ENCODE measurements at regions not wholly inside any gene's neighbourhood (a gene's known extent, or its start where the extent isn't known, plus 50 kb on each side); places are given as distances from the start of the nearest gene placed in this dataset.

DNA sequence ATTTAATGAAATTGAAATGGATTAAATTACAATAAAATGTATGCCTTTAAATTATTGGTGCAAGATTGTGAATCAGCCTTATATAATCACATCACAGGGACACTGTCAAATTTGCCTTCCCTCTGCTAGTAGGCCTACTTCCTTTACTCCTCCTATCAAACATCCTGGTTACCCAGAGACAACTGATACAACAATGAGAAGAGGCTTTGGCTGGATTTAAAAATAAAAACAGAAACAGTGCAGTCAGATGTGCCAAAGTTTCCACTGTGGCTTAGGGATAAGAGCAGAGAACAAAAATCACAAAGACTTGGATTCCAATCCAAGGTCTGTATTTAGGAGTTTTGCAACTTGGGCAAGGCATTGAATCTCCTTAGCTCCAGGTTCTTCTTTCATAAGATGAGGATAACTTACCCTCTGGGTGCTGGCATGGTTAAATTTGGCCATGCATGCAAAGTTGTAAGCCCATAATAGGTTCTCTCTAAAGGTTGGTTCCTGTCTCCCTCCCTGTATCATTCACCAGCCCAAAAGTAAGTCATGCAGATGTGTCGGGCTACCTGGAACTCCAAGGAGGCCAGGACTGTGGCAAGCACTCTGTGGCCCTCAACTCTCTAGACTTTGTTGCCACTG, 99.3 kb upstream of the LRATD1 start:
- no peaks in the 10 kb centered on the region for H3K36me3 ChIP-seq (ENCODE audit: control insufficient read depth, insufficient read depth, low read length)
- no peaks in the 10 kb centered on the region for H3K4me1 ChIP-seq (ENCODE audit: control insufficient read depth, insufficient read depth, low read length)
- DNase-seq, result no peak
- H3K4me3 ChIP-seq (ENCODE audit: low read length), result no peak overlapping the region
- H3K9me3 ChIP-seq (ENCODE audit: control insufficient read depth, low read depth, low read length), result no peaks in the 10 kb centered on the region
- WGBS (ENCODE audit: insufficient coverage, low lambda C conversion rate), result no CpG with 5 or more reads among the region's 1 CpG
- no peak overlapping the region for H3K27ac ChIP-seq (ENCODE audit: low read length)
- H3K27me3 ChIP-seq (ENCODE audit: control insufficient read depth, insufficient read depth, low read length), result no peaks in the 10 kb centered on the region

DNA sequence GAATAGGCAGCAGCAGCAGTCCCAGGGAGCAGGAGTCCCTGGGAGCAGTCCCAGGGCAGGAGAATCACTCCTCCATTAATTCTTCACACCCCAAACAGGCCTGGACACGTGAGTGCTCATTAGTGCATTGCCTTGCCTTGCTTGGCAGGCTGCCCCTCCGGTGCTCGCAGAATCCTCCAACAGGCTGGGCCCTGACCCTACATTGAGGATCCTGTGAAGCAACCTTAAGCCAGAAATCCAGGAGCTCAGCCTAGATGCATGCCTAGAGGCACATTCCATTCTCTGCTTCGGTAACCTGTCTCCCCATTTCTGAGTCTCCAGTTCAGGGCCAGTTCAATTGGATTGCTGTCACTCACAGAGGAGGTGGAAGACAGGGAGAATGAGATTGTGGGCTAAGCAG, 97.4 kb upstream of the LRATD1 start:
- no peak for DNase-seq
- H3K4me1 ChIP-seq (ENCODE audit: control insufficient read depth, insufficient read depth, low read length), result no peaks in the 10 kb centered on the region
- no peaks in the 10 kb centered on the region for H3K27me3 ChIP-seq (ENCODE audit: control insufficient read depth, insufficient read depth, low read length)
- no peak overlapping the region for H3K4me3 ChIP-seq (ENCODE audit: low read length)
- no peak overlapping the region for H3K27ac ChIP-seq (ENCODE audit: low read length)
- no CpG with 5 or more reads among the region's 4 CpGs for WGBS (ENCODE audit: insufficient coverage, low lambda C conversion rate)
- H3K9me3 ChIP-seq (ENCODE audit: control insufficient read depth, low read depth, low read length), result no peaks in the 10 kb centered on the region
- no peaks in the 10 kb centered on the region for H3K36me3 ChIP-seq (ENCODE audit: control insufficient read depth, insufficient read depth, low read length)

DNA sequence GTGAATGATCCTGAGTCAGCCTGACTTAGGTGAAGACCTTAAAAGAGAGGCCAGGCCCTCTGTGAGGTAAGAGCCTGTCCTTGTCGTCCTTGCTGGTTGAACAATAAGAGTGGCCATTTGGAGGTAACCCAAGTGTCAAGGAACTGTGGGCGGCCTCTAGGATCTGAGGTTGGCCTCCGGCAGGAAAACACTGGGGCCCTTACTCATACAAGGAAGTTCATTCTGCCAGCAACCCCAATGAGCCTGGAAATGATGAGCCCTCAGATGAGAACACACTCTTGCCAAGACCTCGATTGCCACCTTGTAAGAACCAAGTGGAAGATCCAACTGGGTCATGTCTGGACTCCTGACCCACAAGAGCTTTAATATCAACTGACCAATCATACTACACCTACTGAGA, 95.5 kb upstream of the LRATD1 start:
- Histone ChIP-seq H3K27me3 (ENCODE audit: control insufficient read depth, insufficient read depth, low read length) (no peaks in the 10 kb centered on the region), H3K4me1 (ENCODE audit: control insufficient read depth, insufficient read depth, low read length) (no peaks in the 10 kb centered on the region), H3K4me3 (ENCODE audit: low read length) (no peak overlapping the region), H3K9me3 (ENCODE audit: control insufficient read depth, low read depth, low read length) (no peaks in the 10 kb centered on the region), H3K36me3 (ENCODE audit: control insufficient read depth, insufficient read depth, low read length) (no peaks in the 10 kb centered on the region), H3K27ac (ENCODE audit: low read length) (no peak overlapping the region)
- no CpG with 5 or more reads among the region's 4 CpGs for WGBS (ENCODE audit: insufficient coverage, low lambda C conversion rate)
- no peak for DNase-seq

DNA sequence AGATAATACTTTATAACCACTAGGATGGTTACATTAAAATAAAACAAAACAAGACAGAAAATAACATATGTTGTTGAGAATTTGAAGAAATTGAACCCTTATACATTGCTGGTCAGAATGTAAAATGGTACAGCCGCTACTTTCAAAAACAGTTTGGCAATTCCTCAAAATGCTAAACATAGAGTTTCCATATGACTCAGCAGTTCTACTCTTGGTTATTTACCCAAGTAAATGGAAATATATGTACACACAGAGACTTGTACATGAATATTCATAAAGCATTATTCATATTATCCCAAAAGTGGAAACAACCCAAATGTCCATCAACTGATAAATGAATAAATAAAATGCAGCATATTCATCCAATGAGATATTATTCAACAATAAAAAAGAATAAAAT, 92.5 kb upstream of the LRATD1 start:
- Histone ChIP-seq H3K27me3 (ENCODE audit: control insufficient read depth, insufficient read depth, low read length) (no peaks in the 10 kb centered on the region), H3K27ac (ENCODE audit: low read length) (no peak overlapping the region), H3K36me3 (ENCODE audit: control insufficient read depth, insufficient read depth, low read length) (no peaks in the 10 kb centered on the region), H3K4me3 (ENCODE audit: low read length) (no peak overlapping the region), H3K9me3 (ENCODE audit: control insufficient read depth, low read depth, low read length) (no peaks in the 10 kb centered on the region), H3K4me1 (ENCODE audit: control insufficient read depth, insufficient read depth, low read length) (no peaks in the 10 kb centered on the region)
- no peak for DNase-seq
- WGBS (ENCODE audit: insufficient coverage, low lambda C conversion rate), result no CpG with 5 or more reads among the region's 1 CpG

DNA sequence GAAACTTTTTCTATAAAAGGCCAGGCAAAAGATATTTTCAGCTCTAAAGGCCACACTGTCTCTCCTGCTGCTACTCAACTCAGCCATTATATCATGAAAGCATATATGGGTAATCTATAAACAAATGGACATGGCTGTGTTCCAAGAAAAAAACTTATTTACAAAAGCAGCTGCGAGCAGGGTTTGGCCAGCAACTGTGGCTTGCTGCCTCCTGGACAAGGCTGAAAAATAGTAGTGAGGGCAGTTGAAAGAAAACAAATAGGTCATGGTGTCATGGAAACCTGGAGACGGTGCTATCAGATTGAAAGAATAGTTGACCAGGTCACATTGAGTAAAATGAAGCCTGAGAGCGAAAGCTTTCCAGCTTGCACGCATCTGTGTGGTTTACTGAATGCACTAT, 89.2 kb upstream of the LRATD1 start:
- no peaks in the 10 kb centered on the region for H3K36me3 ChIP-seq (ENCODE audit: control insufficient read depth, insufficient read depth, low read length)
- DNase-seq, result no peak
- no CpG with 5 or more reads among the region's 4 CpGs for WGBS (ENCODE audit: insufficient coverage, low lambda C conversion rate)

DNA sequence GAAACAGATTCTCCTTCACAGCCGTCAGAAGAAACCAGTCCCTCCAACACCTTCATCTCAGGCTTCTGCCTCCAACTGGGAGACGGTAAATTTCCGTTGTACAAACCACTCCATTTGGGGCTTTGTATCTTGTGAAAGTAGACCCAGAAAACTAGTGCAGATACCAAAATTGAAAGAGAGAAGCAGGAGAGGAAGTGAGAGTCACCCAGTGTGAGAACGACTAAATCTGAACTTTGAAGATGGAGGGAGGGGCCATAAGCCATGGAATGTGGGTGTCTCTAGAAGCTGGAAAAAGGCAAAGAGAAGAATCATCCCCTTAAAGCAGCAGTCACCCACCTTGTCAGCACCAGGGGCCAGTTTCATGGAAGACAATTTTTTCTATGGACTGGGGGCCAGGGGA, 88.3 kb upstream of the LRATD1 start:
- WGBS (ENCODE audit: insufficient coverage, low lambda C conversion rate), result 40% methylated on average over 1 of the region's 4 CpGs
- no peaks in the 10 kb centered on the region for H3K9me3 ChIP-seq (ENCODE audit: control insufficient read depth, low read depth, low read length)
- no peaks in the 10 kb centered on the region for H3K36me3 ChIP-seq (ENCODE audit: control insufficient read depth, insufficient read depth, low read length)
- no peaks in the 10 kb centered on the region for H3K4me1 ChIP-seq (ENCODE audit: control insufficient read depth, insufficient read depth, low read length)
- no peaks in the 10 kb centered on the region for H3K27me3 ChIP-seq (ENCODE audit: control insufficient read depth, insufficient read depth, low read length)
- no peak overlapping the region for H3K27ac ChIP-seq (ENCODE audit: low read length)
- no peak for DNase-seq
- H3K4me3 ChIP-seq (ENCODE audit: low read length), result no peak overlapping the region

More for the DNA sequence above, 89.2 kb upstream of the LRATD1 start:
- Histone ChIP-seq H3K27ac (ENCODE audit: low read length) (no peak overlapping the region), H3K27me3 (ENCODE audit: control insufficient read depth, insufficient read depth, low read length) (no peaks in the 10 kb centered on the region), H3K4me3 (ENCODE audit: low read length) (no peak overlapping the region), H3K9me3 (ENCODE audit: control insufficient read depth, low read depth, low read length) (no peaks in the 10 kb centered on the region), H3K4me1 (ENCODE audit: control insufficient read depth, insufficient read depth, low read length) (no peaks in the 10 kb centered on the region)

DNA sequence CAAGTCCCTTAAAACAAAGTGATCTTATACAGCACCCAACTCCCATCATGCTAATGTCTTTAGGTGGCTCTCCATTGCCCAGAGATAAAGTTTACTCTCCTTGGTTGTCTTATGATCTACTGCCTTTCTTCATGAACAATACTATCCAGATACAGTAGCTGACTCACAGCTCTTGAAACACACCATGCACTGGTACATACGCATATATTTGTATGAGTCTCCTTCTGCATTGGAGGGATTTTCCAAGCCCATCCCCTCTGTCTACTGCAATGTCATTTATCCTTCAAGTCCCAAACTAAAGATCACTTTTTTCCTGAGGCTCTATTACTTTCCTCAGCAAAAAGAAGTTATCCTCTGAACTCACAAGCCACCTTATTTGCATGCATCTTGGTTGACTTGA, 84.7 kb upstream of the LRATD1 start:
- no peaks in the 10 kb centered on the region for H3K27me3 ChIP-seq (ENCODE audit: control insufficient read depth, insufficient read depth, low read length)
- DNase-seq, result no peak
- H3K4me1 ChIP-seq (ENCODE audit: control insufficient read depth, insufficient read depth, low read length), result no peaks in the 10 kb centered on the region
- H3K36me3 ChIP-seq (ENCODE audit: control insufficient read depth, insufficient read depth, low read length), result no peaks in the 10 kb centered on the region
- no peaks in the 10 kb centered on the region for H3K9me3 ChIP-seq (ENCODE audit: control insufficient read depth, low read depth, low read length)
- WGBS (ENCODE audit: insufficient coverage, low lambda C conversion rate), result no CpG with 5 or more reads among the region's 1 CpG
- H3K27ac ChIP-seq (ENCODE audit: low read length), result no peak overlapping the region
- H3K4me3 ChIP-seq (ENCODE audit: low read length), result no peak overlapping the region

DNA sequence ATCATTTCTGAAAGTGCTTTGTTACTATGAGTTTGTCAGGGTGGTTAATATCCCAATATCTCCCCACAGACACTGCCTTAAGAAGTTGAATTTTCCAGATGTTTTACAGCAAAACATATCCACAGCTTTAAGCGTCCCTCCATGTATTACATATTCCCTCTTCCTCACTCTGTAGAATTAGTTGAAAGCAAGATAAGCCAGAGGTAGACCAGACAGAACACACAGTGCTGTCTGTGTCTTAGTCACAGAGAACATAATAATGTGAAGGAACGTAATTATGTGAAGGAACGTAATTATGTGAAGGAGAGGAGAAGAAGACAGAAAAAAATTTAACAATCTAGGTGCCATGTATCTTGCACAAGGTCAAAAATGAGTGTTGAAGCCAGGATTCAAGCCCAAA, 81.9 kb upstream of the LRATD1 start:
- WGBS (ENCODE audit: insufficient coverage, low lambda C conversion rate), result 80% methylated on average over 1 of the region's 3 CpGs
- DNase-seq, result no peak
- Histone ChIP-seq H3K4me3 (ENCODE audit: low read length) (no peak overlapping the region), H3K36me3 (ENCODE audit: control insufficient read depth, insufficient read depth, low read length) (no peaks in the 10 kb centered on the region), H3K27ac (ENCODE audit: low read length) (no peak overlapping the region), H3K4me1 (ENCODE audit: control insufficient read depth, insufficient read depth, low read length) (peaks cover 9% of the 10 kb centered on the region), H3K9me3 (ENCODE audit: control insufficient read depth, low read depth, low read length) (no peaks in the 10 kb centered on the region), H3K27me3 (ENCODE audit: control insufficient read depth, insufficient read depth, low read length) (no peaks in the 10 kb centered on the region)

DNA sequence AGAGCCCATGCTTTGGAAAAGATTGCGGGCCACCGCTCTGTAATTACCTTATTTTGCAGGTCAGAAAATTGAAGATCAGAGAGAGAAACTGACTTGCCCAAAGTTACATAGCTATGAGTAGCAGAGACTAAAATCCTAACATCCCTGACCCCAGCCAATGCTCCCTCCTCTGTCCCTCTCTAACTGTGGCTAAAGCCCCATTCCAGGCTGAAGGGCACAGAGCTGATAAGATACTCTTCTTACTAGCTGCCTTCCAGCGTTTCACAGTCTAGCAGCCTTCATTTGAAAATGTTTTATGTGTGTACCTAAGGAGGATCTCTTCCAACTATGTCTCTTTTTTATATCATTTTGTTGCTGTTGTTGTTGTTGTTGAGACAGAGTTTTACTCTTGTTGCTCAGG, 81.4 kb upstream of the LRATD1 start:
- Histone ChIP-seq H3K36me3 (ENCODE audit: control insufficient read depth, insufficient read depth, low read length) (no peaks in the 10 kb centered on the region), H3K27me3 (ENCODE audit: control insufficient read depth, insufficient read depth, low read length) (no peaks in the 10 kb centered on the region), H3K27ac (ENCODE audit: low read length) (no peak overlapping the region), H3K4me1 (ENCODE audit: control insufficient read depth, insufficient read depth, low read length) (peaks cover 13% of the 10 kb centered on the region), H3K9me3 (ENCODE audit: control insufficient read depth, low read depth, low read length) (no peaks in the 10 kb centered on the region), H3K4me3 (ENCODE audit: low read length) (no peak overlapping the region)
- no peak for DNase-seq
- WGBS (ENCODE audit: insufficient coverage, low lambda C conversion rate), result no CpG with 5 or more reads among the region's 3 CpGs

DNA sequence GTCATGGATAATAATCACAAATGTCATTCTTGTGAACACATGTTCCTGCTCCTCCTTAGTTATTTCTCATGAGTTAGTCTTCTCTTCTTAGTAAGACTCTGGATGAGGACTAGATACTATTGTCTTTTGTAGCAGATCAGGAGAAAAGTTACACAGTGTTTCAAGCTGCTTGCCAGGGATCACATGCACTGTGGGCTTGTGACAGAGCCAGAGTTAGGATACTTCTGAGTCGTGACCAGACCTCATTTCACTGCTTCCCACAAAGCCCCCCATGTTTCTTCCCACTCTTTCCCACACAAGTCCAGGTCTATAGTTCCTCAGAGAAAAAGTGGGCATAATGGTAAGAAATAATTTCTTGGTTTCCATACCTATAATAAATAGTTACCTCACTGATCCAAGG, 80.2 kb upstream of the LRATD1 start:
- Histone ChIP-seq H3K4me3 (ENCODE audit: low read length) (no peak overlapping the region), H3K9me3 (ENCODE audit: control insufficient read depth, low read depth, low read length) (no peaks in the 10 kb centered on the region), H3K4me1 (ENCODE audit: control insufficient read depth, insufficient read depth, low read length) (peaks cover 25% of the 10 kb centered on the region), H3K27ac (ENCODE audit: low read length) (no peak overlapping the region), H3K27me3 (ENCODE audit: control insufficient read depth, insufficient read depth, low read length) (no peaks in the 10 kb centered on the region), H3K36me3 (ENCODE audit: control insufficient read depth, insufficient read depth, low read length) (no peaks in the 10 kb centered on the region)
- no CpG with 5 or more reads among the region's 1 CpG for WGBS (ENCODE audit: insufficient coverage, low lambda C conversion rate)
- DNase-seq, result no peak

DNA sequence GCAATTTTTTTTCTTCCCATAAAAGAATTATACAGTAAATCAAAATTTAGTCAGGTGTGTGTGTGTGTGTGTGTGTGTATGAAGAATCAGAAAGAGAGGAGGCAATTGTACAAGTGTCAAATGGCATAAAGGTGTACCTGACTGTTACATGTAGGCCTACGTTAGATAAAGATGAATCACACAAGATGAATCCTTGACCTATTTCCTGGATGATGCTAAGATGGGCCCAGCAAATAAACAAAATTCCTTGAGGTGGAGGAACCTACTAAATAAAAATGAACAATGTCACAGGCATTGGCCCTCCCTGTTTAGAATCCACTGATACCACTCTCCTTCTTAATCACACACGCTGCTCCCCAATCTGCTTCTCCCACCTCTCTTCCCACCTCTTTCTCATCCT, 79.7 kb upstream of the LRATD1 start:
- Histone ChIP-seq H3K36me3 (ENCODE audit: control insufficient read depth, insufficient read depth, low read length) (no peaks in the 10 kb centered on the region), H3K4me1 (ENCODE audit: control insufficient read depth, insufficient read depth, low read length) (peaks cover 27% of the 10 kb centered on the region), H3K27me3 (ENCODE audit: control insufficient read depth, insufficient read depth, low read length) (no peaks in the 10 kb centered on the region), H3K4me3 (ENCODE audit: low read length) (no peak overlapping the region), H3K9me3 (ENCODE audit: control insufficient read depth, low read depth, low read length) (no peaks in the 10 kb centered on the region), H3K27ac (ENCODE audit: low read length) (no peak overlapping the region)
- DNase-seq, result no peak
- WGBS (ENCODE audit: insufficient coverage, low lambda C conversion rate), result 100% methylated on average over 1 of the region's 2 CpGs
